NT2/D1 (cell line): ENCODE measurements at regions not wholly inside any gene's neighbourhood (a gene's known extent, or its start where the extent isn't known, plus 50 kb on each side); places are given as distances from the start of the nearest gene placed in this dataset.

Source experiments
- DNase-seq: peaks from one replicate; pipeline ENCODE4 v3.0.0-alpha.2; 2011; ENCODE audit warnings: low read depth, low spot score
- H3K27me3 ChIP-seq: 2 replicates; pipeline ENCODE4 v1.6.0; 2011; ENCODE audit warnings: mild to moderate bottlenecking; ENCODE audit not compliant: insufficient read length, insufficient read depth
- H3K36me3 ChIP-seq: 2 replicates; pipeline ENCODE4 v1.6.1; 2011; ENCODE audit warnings: mild to moderate bottlenecking, low read length, mixed read lengths; ENCODE audit not compliant: insufficient read depth, insufficient read length
- H3K4me1 ChIP-seq: 2 replicates; pipeline ENCODE4 v1.5.1; 2011; ENCODE audit not compliant: insufficient read depth, insufficient read length
- H3K4me3 ChIP-seq: 2 replicates; pipeline ENCODE4 v1.5.1; 2011; ENCODE audit warnings: low read depth; ENCODE audit not compliant: insufficient read length
- H3K9ac ChIP-seq: 2 replicates; pipeline ENCODE4 v1.6.0; 2011; ENCODE audit warnings: low read depth; ENCODE audit not compliant: insufficient read length
- H3K9me3 ChIP-seq: 2 replicates; pipeline ENCODE4 v1.5.1; 2011; ENCODE audit warnings: mild to moderate bottlenecking, low read length; ENCODE audit not compliant: insufficient read depth
- SUZ12 ChIP-seq: IDR thresholded peaks from 2 replicates; pipeline ENCODE4 v1.6.1; 2011; ENCODE audit not compliant: insufficient read length, insufficient read depth; ENCODE audit errors: extremely low read depth
- YY1 ChIP-seq: IDR thresholded peaks from 2 replicates; pipeline ENCODE4 v1.6.1; 2011; ENCODE audit not compliant: insufficient read length, insufficient read depth
- ZNF274 ChIP-seq: IDR thresholded peaks from 2 replicates; pipeline ENCODE4 v1.6.1; 2011; ENCODE audit warnings: mild to moderate bottlenecking, low read depth, low read length

GRCh38 chr18:66752733-66753132 lies 148.8 kb upstream of the CDH19 start:
- H3K27me3 ChIP-seq, result no peaks in the 10 kb centered on the region
- H3K9me3 ChIP-seq, result no peaks in the 10 kb centered on the region
- H3K36me3 ChIP-seq, result no peaks in the 10 kb centered on the region
- DNase-seq, result no peak
- H3K4me1 ChIP-seq, result no peaks in the 10 kb centered on the region
- TF ChIP-seq YY1 (no peak), SUZ12 (no peak), ZNF274 (no peak)
- no peak overlapping the region for H3K9ac ChIP-seq
- no peak overlapping the region for H3K4me3 ChIP-seq

GRCh38 chr18:66749481-66750035 lies 145.7 kb upstream of the CDH19 start:
- Histone ChIP-seq H3K27me3 (no peaks in the 10 kb centered on the region), H3K9ac (no peak overlapping the region)
- no peak for DNase-seq

DNA sequence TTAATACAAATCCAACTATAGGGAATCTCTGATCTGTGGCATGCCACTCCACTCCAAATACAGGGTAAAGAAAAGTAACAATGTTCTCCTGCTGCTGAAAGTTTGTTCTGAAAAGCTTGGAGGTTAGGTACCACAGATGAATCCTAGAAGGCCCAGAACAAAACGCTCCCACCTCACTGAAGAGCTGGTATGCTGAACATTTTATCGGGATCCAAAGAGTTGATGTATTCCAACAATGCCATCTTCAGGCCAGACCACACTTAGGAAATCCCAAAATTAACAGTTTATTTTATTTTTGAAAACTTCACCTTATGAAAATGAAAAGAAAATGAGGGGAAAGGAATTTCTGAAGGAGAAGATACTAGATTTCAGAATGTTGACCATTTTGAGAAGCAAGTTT lies 145.1 kb upstream of the CDH19 start:
- H3K9me3 ChIP-seq, result no peaks in the 10 kb centered on the region
- no peak overlapping the region for H3K4me3 ChIP-seq
- H3K36me3 ChIP-seq, result no peaks in the 10 kb centered on the region
- DNase-seq, result no peak
- H3K4me1 ChIP-seq, result no peaks in the 10 kb centered on the region
- no peak for TF ChIP-seq ZNF274
- TF ChIP-seq YY1, result no peak
- TF ChIP-seq SUZ12, result no peak
- no peak overlapping the region for H3K9ac ChIP-seq
- H3K27me3 ChIP-seq, result no peaks in the 10 kb centered on the region

More at GRCh38 chr18:66749481-66750035, 145.7 kb upstream of the CDH19 start:
- Histone ChIP-seq H3K4me3 (no peak overlapping the region), H3K9me3 (no peaks in the 10 kb centered on the region), H3K4me1 (no peaks in the 10 kb centered on the region), H3K36me3 (no peaks in the 10 kb centered on the region)
- TF ChIP-seq YY1, result no peak
- TF ChIP-seq ZNF274, result no peak
- no peak for TF ChIP-seq SUZ12

GRCh38 chr18:66742832-66743231 lies 138.9 kb upstream of the CDH19 start:
- H3K4me3 ChIP-seq, result no peak overlapping the region
- no peaks in the 10 kb centered on the region for H3K9me3 ChIP-seq
- no peaks in the 10 kb centered on the region for H3K27me3 ChIP-seq
- no peaks in the 10 kb centered on the region for H3K36me3 ChIP-seq
- DNase-seq, result no peak
- H3K9ac ChIP-seq, result no peak overlapping the region
- TF ChIP-seq YY1 (no peak), SUZ12 (no peak), ZNF274 (no peak)
- H3K4me1 ChIP-seq, result no peaks in the 10 kb centered on the region

- TF ChIP-seq SUZ12 (no peak), YY1 (no peak), ZNF274 (no peak)
- H3K4me1 ChIP-seq, result no peaks in the 10 kb centered on the region
- H3K9ac ChIP-seq, result no peak overlapping the region
- no peak for DNase-seq
- no peak overlapping the region for H3K4me3 ChIP-seq
- H3K36me3 ChIP-seq, result no peaks in the 10 kb centered on the region
- no peaks in the 10 kb centered on the region for H3K27me3 ChIP-seq
- no peaks in the 10 kb centered on the region for H3K9me3 ChIP-seq
These were observed 132.0 kb upstream of the CDH19 start for GRCh38 chr18:66735933-66736332.

DNA sequence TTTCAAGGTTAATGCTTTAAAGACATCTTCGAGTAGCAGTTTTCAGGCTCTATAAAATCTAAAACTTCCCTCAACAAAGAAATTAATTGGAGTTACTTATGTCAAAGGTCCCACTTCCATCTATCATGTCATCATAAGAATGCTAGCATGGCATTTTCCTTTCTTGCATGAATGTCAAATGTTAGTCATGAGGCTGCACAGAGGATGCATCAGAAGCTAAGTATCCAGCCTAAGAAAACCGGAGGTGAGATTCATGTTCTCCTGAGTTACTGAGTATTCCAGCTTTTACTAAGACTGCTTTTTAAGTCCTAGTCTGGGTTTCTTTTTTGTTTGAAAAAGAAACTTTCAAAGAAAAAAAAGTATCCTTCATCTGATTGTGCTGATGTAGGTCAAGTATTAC lies 130.6 kb upstream of the CDH19 start:
- no peak overlapping the region for H3K9ac ChIP-seq
- H3K4me3 ChIP-seq, result no peak overlapping the region
- no peaks in the 10 kb centered on the region for H3K9me3 ChIP-seq
- no peaks in the 10 kb centered on the region for H3K27me3 ChIP-seq
- no peak for DNase-seq
- no peaks in the 10 kb centered on the region for H3K36me3 ChIP-seq
- no peak for TF ChIP-seq SUZ12
- no peak for TF ChIP-seq ZNF274
- no peak for TF ChIP-seq YY1
- no peaks in the 10 kb centered on the region for H3K4me1 ChIP-seq

DNA sequence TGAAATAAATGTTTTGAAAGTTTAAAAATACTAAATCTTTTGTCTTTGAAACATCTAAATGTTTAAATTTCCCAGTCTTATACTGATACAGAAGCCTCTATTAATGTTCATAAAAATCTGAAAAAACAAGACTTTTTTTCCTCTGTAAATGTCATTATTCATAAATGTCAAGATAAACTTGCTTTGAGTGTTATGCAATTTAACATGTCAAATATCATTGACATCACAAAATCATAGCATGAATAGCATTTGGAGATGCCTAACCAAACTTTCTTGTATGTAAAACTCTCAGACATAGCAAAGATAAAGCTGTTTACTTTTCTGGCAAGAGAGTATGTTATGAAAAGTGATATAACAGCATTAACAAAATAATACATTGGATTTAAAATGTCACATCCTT lies 128.0 kb upstream of the CDH19 start:
- no peaks in the 10 kb centered on the region for H3K36me3 ChIP-seq
- H3K9ac ChIP-seq, result no peak overlapping the region
- no peaks in the 10 kb centered on the region for H3K27me3 ChIP-seq
- DNase-seq, result no peak
- TF ChIP-seq SUZ12, result no peak
- no peak for TF ChIP-seq YY1
- TF ChIP-seq ZNF274, result no peak
- no peak overlapping the region for H3K4me3 ChIP-seq
- H3K4me1 ChIP-seq, result no peaks in the 10 kb centered on the region
- no peaks in the 10 kb centered on the region for H3K9me3 ChIP-seq
